Uterus (tissue), 3 donors: ENCODE measurements at regions not wholly inside any gene's neighbourhood (a gene's known extent, or its start where the extent isn't known, plus 50 kb on each side); places are given as distances from the start of the nearest gene placed in this dataset.

ENCODE experiments used
- DNase-seq, 2 donors: peaks; one replicate each; pipeline ENCODE4 v3.0.0-alpha.2; 2019 to 2020
- H3K27ac ChIP-seq, 2 donors: fragments of 200-600 bp; sonication (generic); 1 replicate in 1 of 2; 2 replicates in 1 of 2; pipeline ENCODE4 v1.5.1; 2016 to 2018
- H3K27me3 ChIP-seq, 2 donors: fragments of 200-600 bp; sonication (generic); one replicate each; pipeline ENCODE4 v1.5.1; 2018 to 2019; ENCODE audit warnings: control low read depth in 1 of 2
- H3K36me3 ChIP-seq, 2 donors: fragments of 200-600 bp; sonication (generic); one replicate each; pipeline ENCODE4 v1.5.1; 2019; ENCODE audit warnings: control low read depth in 1 of 2
- H3K4me1 ChIP-seq, 2 donors: fragments of 200-600 bp; sonication (generic); one replicate each; pipeline ENCODE4 v1.5.1; 2018 to 2019; ENCODE audit warnings: control low read depth in 1 of 2
- H3K4me3 ChIP-seq, 2 donors: fragments of 200-600 bp; sonication (generic); 1 replicate in 1 of 2; 2 replicates in 1 of 2; pipeline ENCODE4 v1.5.1; 2018 to 2019; ENCODE audit warnings: mild to moderate bottlenecking in 1 of 2
- H3K9me3 ChIP-seq, 2 donors: fragments of 200-600 bp; sonication (generic); one replicate each; pipeline ENCODE4 v1.5.1; 2019; ENCODE audit warnings: control low read depth in 1 of 2
- CTCF ChIP-seq, 4 experiments: fragments of 200-600 bp in 2 of 4; fragments of 450-650 bp in 2 of 4; sonication (generic) in 2 of 4; IDR thresholded peaks; one replicate each; pipeline ENCODE4 v1.5.1; 2016 to 2019; ENCODE audit warnings: antibody characterized with exemption in 4 of 4, mild to moderate bottlenecking in 2 of 4, moderate library complexity in 1 of 4
- POLR2A ChIP-seq, 2 donors: fragments of 450-650 bp; IDR thresholded peaks; one replicate each; pipeline ENCODE4 v1.6.1; 2016; ENCODE audit warnings: antibody characterized with exemption in 2 of 2, mild to moderate bottlenecking in 1 of 2, moderate library complexity in 1 of 2
- intact Hi-C: fragments of 100-400 bp; cut with DNase I; formaldehyde crosslinking; loops from one replicate; pipeline ENCODE4 v1.15.1; 2023; ENCODE audit warnings: low total_unique reads
- donor health status: DM: yes; HTN: yes; CAD: no.

GRCh38 chr5:6274846-6275543 lies 103.4 kb downstream of the MED10 start:
- no peaks in the 10 kb centered on the region for H3K36me3 ChIP-seq
- intact Hi-C loops, result no loop called here
- H3K9me3 ChIP-seq, result no peaks in the 10 kb centered on the region
- H3K4me3 ChIP-seq, result no peak overlapping the region
- TF ChIP-seq POLR2A (IDR thresholded peaks at IDR 0.05) (no peak), CTCF (IDR thresholded peaks at IDR 0.05) (no peak)
- H3K27me3 ChIP-seq, result no peaks in the 10 kb centered on the region
- no peak overlapping the region for H3K27ac ChIP-seq
- no peak for DNase-seq
- H3K4me1 ChIP-seq, result no peaks in the 10 kb centered on the region

- Histone ChIP-seq H3K36me3 (no peaks in the 10 kb centered on the region), H3K9me3 (no peaks in the 10 kb centered on the region), H3K4me3 (no peak overlapping the region), H3K4me1 (no peaks in the 10 kb centered on the region), H3K27ac (no peak overlapping the region), H3K27me3 (no peaks in the 10 kb centered on the region)
- DNase-seq, result no peak
- intact Hi-C loops, result no loop called here
- TF ChIP-seq CTCF (IDR thresholded peaks at IDR 0.05), result no peak
- no peak for TF ChIP-seq POLR2A (IDR thresholded peaks at IDR 0.05)
These were observed 104.6 kb downstream of the MED10 start for GRCh38 chr5:6273749-6274148.

- no peak for TF ChIP-seq CTCF (IDR thresholded peaks at IDR 0.05)
- TF ChIP-seq POLR2A (IDR thresholded peaks at IDR 0.05), result no peak
- no peaks in the 10 kb centered on the region for H3K36me3 ChIP-seq
- intact Hi-C loops, result no loop called here
- no peaks in the 10 kb centered on the region for H3K9me3 ChIP-seq
- no peak for DNase-seq
- H3K27ac ChIP-seq, result no peak overlapping the region
- H3K4me1 ChIP-seq, result no peaks in the 10 kb centered on the region
- no peaks in the 10 kb centered on the region for H3K27me3 ChIP-seq
- no peak overlapping the region for H3K4me3 ChIP-seq
These were observed 105.1 kb downstream of the MED10 start for GRCh38 chr5:6273090-6273735.

- no peak for DNase-seq
- no peak overlapping the region for H3K4me3 ChIP-seq
- no peaks in the 10 kb centered on the region for H3K4me1 ChIP-seq
- no peak overlapping the region for H3K27ac ChIP-seq
- H3K9me3 ChIP-seq, result no peaks in the 10 kb centered on the region
- TF ChIP-seq CTCF (IDR thresholded peaks at IDR 0.05), result no peak
- no peak for TF ChIP-seq POLR2A (IDR thresholded peaks at IDR 0.05)
- intact Hi-C loops, result no loop called here
- H3K27me3 ChIP-seq, result no peaks in the 10 kb centered on the region
- H3K36me3 ChIP-seq, result no peaks in the 10 kb centered on the region
These were observed 108.4 kb downstream of the MED10 start for GRCh38 chr5:6269925-6270324.

- no peak for DNase-seq
- Histone ChIP-seq H3K4me1 (no peaks in the 10 kb centered on the region), H3K27ac (no peak overlapping the region), H3K27me3 (no peaks in the 10 kb centered on the region), H3K36me3 (no peaks in the 10 kb centered on the region), H3K4me3 (no peak overlapping the region), H3K9me3 (no peaks in the 10 kb centered on the region)
- no peak for TF ChIP-seq POLR2A (IDR thresholded peaks at IDR 0.05)
- TF ChIP-seq CTCF (IDR thresholded peaks at IDR 0.05), result no peak
- intact Hi-C loops, result no loop called here
These were observed 111.6 kb downstream of the MED10 start for GRCh38 chr5:6266671-6267197.
